ENCODE measurements at regions not wholly inside any gene's neighbourhood (a gene's known extent, or its start where the extent isn't known, plus 50 kb on each side); places are given as distances from the start of the nearest gene placed in this dataset.

DNA sequence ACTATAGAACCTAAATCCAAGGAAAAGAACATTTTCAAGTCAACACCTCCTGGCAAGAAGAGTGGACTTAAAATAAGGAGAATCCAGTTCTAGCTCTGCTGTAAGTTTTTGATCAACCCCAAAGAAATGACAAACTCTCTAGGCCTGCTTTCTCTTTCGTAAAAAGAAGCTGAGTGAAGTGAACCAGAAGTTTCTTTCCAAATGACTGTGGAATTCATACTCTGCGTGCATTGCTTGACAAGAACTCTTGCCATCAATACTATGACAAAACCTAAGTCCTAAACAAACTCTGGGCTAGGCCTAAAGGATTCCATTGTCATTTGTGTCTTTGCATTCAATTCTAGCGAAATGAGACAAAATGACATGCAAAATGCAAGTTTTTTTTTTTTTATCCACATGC is 187.5 kb upstream of the SOX9 start:
- FAIRE-seq: no peak
- Histone ChIP-seq H3K27me3 (ENCODE audit: control insufficient read depth, extremely low read depth, insufficient read depth, low read length) (no peaks in the 10 kb centered on the region), H3K9me3 (ENCODE audit: control insufficient read depth, low read depth, low read length) (no peaks in the 10 kb centered on the region)

DNA sequence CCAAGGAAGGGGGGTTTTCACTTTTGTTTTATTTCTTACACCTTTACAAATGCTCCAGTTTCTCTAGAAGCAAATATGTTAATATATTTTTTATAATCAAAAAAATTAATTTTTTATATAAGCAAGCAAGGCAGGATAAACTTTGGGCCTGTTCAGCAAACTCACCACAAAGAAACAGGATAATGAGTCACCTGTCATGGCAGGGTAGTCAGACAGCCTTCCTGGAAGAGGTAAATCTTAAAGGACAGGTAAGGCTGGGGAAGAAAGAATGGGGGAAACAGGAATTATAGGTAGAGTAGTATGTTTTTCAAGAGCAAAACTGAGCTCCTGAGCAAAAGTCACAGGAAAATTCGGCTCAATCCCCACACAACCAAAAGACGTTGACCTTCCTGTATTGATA is 186.3 kb upstream of the SOX9 start:
- Histone ChIP-seq H3K36me3 (ENCODE audit: control insufficient read depth in 2 of 2, extremely low read depth in 1 of 2, insufficient read depth in 2 of 2, low read length in 2 of 2) (no peaks in the 10 kb centered on the region), H2AFZ (ENCODE audit: control insufficient read depth, low read length) (no peak overlapping the region), H3K4me2 (ENCODE audit: control insufficient read depth, extremely low read depth, insufficient read depth, low read depth, low read length) (peak overlapping the region; percentile 25), H4K20me1 (ENCODE audit: control insufficient read depth, extremely low read depth, insufficient read depth, low read length) (no peaks in the 10 kb centered on the region), H3K9me1 (ENCODE audit: control insufficient read depth, extremely low read depth, insufficient read depth, low read length) (no peaks in the 10 kb centered on the region), H3K79me2 (ENCODE audit: control insufficient read depth, insufficient read depth, low read length) (no peaks in the 10 kb centered on the region), H3K4me3 (ENCODE audit: control insufficient read depth in 2 of 3, extremely low read depth in 1 of 3, insufficient read depth in 2 of 3, low read depth in 1 of 3, low read length in 3 of 3) (no peak overlapping the region), H3K27ac (ENCODE audit: control insufficient read depth, insufficient read depth, low read length) (no peak overlapping the region), H3K9ac (ENCODE audit: control insufficient read depth, extremely low read depth, insufficient read depth, low read length) (no peak overlapping the region), H3K4me1 (ENCODE audit: control insufficient read depth, extremely low read depth, insufficient read depth, low read length) (peaks cover 24% of the 10 kb centered on the region), H3K27me3 (ENCODE audit: control insufficient read depth, extremely low read depth, insufficient read depth, low read length) (no peaks in the 10 kb centered on the region), H3K9me3 (ENCODE audit: control insufficient read depth, low read depth, low read length) (no peaks in the 10 kb centered on the region)
- dilution Hi-C loops (cut with MboI; ENCODE audit: extremely low pct_ligation_motif_present, low sequenced_read_pairs): no loop called here
- no peak for TF ChIP-seq EZH2 (IDR thresholded peaks at IDR 0.05; ENCODE audit: low read length)
- TF ChIP-seq, protein P1, sequence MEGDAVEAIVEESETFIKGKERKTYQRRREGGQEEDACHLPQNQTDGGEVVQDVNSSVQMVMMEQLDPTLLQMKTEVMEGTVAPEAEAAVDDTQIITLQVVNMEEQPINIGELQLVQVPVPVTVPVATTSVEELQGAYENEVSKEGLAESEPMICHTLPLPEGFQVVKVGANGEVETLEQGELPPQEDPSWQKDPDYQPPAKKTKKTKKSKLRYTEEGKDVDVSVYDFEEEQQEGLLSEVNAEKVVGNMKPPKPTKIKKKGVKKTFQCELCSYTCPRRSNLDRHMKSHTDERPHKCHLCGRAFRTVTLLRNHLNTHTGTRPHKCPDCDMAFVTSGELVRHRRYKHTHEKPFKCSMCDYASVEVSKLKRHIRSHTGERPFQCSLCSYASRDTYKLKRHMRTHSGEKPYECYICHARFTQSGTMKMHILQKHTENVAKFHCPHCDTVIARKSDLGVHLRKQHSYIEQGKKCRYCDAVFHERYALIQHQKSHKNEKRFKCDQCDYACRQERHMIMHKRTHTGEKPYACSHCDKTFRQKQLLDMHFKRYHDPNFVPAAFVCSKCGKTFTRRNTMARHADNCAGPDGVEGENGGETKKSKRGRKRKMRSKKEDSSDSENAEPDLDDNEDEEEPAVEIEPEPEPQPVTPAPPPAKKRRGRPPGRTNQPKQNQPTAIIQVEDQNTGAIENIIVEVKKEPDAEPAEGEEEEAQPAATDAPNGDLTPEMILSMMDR (optimal IDR thresholded peaks at IDR 0.05 in 1 of 3, IDR thresholded peaks at IDR 0.05 in 1 of 3, conservative IDR thresholded peaks at IDR 0.05 in 1 of 3; ENCODE audit: extremely low read depth in 1 of 3, insufficient read depth in 2 of 3, low read length in 3 of 3): no peak
- no peak for DNase-seq (ENCODE audit: low read depth, low spot score)
- peak; percentile 71 for FAIRE-seq

More for the DNA sequence above, 187.5 kb upstream of the SOX9 start:
- H3K79me2 ChIP-seq (ENCODE audit: control insufficient read depth, insufficient read depth, low read length): no peaks in the 10 kb centered on the region
- dilution Hi-C loops (cut with MboI; ENCODE audit: extremely low pct_ligation_motif_present, low sequenced_read_pairs): no loop called here
- no peak overlapping the region for H3K27ac ChIP-seq (ENCODE audit: control insufficient read depth, insufficient read depth, low read length)
- no peak for DNase-seq (ENCODE audit: low read depth, low spot score)
- H3K9me1 ChIP-seq (ENCODE audit: control insufficient read depth, extremely low read depth, insufficient read depth, low read length): no peaks in the 10 kb centered on the region
- no peak overlapping the region for H3K4me2 ChIP-seq (ENCODE audit: control insufficient read depth, extremely low read depth, insufficient read depth, low read depth, low read length)
- peaks cover 24% of the 10 kb centered on the region for H3K4me1 ChIP-seq (ENCODE audit: control insufficient read depth, extremely low read depth, insufficient read depth, low read length)
- H4K20me1 ChIP-seq (ENCODE audit: control insufficient read depth, extremely low read depth, insufficient read depth, low read length): no peaks in the 10 kb centered on the region
- no peak overlapping the region for H2AFZ ChIP-seq (ENCODE audit: control insufficient read depth, low read length)
- H3K36me3 ChIP-seq (ENCODE audit: control insufficient read depth in 2 of 2, extremely low read depth in 1 of 2, insufficient read depth in 2 of 2, low read length in 2 of 2): no peaks in the 10 kb centered on the region
- H3K9ac ChIP-seq (ENCODE audit: control insufficient read depth, extremely low read depth, insufficient read depth, low read length): no peak overlapping the region
- no peak overlapping the region for H3K4me3 ChIP-seq (ENCODE audit: control insufficient read depth in 2 of 3, extremely low read depth in 1 of 3, insufficient read depth in 2 of 3, low read depth in 1 of 3, low read length in 3 of 3)
- TF ChIP-seq EZH2 (IDR thresholded peaks at IDR 0.05; ENCODE audit: low read length): no peak
- TF ChIP-seq, protein P1 (optimal IDR thresholded peaks at IDR 0.05 in 1 of 3, IDR thresholded peaks at IDR 0.05 in 1 of 3, conservative IDR thresholded peaks at IDR 0.05 in 1 of 3; ENCODE audit: extremely low read depth in 1 of 3, insufficient read depth in 2 of 3, low read length in 3 of 3): no peak

Measured in keratinocyte (primary cell).